RKO (cell line): ENCODE measurements at regions not wholly inside any gene's neighbourhood (a gene's known extent, or its start where the extent isn't known, plus 50 kb on each side); places are given as distances from the start of the nearest gene placed in this dataset.

Experiments
- DNase-seq: peaks from one replicate; pipeline ENCODE4 v3.0.0-alpha.2; 2016; ENCODE audit warnings: low spot score

- DNase-seq, result no peak
Observed at GRCh38 chr5:159385536-159385935, 55.2 kb upstream of the IL12B start.

DNA sequence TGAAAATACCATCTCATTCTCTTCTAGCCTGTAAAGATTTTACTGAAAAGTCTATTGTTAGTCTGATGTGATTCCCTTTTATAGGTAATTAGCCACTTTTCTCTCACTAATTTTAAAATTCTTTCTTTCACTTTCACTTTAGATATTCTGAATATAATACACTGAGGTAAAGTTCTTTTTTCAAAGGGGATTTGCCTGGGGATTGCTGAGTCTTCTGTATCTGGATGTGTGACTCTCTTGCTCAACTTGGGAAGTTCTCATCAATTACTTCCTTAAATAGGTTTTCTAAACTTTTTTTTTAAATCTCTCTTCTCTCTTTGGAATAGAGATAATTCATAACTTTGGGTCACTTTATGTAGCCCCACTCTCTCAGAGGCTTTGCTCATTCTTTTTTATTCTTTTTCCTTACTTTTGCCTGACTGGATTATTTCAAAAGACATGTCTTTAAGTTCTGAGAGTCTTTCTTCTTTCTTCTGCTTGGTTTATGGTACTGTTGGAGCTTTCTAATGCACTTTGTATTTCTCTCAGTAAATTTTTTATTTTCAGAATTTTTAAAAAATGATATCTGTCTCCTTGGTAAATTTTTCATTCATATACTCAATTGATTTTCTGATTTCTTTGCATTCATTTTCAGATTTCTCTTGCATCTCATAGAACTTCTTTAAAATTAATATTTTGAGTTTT lies 55.9 kb upstream of the IL12B start:
- DNase-seq, result no peak

DNA sequence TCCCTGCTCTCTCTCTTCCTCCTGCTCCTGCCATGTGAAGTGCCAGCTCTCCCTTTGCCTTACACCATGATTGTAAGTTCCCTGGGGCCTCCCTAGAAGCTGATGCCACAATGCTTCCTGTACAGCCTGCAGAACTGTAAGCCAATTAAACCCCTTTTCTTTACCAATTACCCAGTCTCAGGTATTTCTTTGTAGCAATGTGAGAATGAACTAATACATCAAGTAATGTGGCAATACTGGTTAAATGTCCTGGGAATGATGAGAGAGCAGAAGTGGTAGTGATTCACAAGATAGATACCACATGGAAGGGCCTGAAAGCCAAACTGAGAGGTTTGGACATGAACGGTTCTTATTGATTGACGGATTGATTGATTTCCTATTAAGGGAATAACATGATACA lies 62.6 kb upstream of the IL12B start:
- no peak for DNase-seq

- DNase-seq, result no peak
Observed at GRCh38 chr5:159393854-159394274, 63.6 kb upstream of the IL12B start.

DNA sequence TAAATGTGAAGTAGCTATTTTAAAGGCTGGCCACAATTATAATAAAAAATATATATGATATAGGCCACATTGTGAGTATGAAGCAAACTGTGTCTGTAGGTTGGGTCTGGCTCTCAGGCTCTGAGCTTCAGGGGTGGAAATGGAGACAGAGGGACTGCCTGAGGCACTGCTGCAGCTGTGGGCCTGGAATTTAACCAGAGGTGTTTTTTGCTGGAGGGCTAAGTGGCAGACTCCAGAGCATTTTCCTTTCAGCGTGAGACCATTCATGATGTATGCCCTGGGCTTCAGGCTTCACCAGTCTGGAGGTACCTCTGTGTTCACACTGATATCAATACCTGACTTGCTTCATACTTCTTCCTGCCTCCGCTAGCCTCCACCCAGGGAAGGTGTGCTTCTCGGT lies 64.9 kb upstream of the IL12B start:
- no peak for DNase-seq

- DNase-seq, result no peak
Observed at GRCh38 chr5:159398936-159399335, 68.6 kb upstream of the IL12B start.

DNA sequence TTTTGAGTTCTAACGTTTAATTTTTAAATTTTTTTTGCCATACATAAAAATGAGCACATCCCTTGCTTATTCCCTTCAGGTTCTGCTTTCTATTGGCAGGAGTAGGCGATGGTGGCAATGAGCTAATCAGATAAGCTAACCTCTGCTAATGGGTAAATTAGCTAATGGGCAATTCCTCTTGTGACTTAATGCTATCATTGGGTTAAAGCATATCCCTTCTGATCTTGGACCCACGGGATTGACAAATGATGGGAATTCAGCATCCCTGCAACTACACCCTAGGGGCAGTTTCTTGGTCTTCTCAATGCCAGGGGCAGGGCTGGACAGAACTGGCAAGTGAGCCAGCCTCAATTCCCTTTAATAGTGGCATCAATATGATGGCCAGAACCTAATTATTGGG lies 70.2 kb upstream of the IL12B start:
- no peak for DNase-seq

- DNase-seq, result no peak
Observed at GRCh38 chr5:159402311-159402710, 72.0 kb upstream of the IL12B start.

DNA sequence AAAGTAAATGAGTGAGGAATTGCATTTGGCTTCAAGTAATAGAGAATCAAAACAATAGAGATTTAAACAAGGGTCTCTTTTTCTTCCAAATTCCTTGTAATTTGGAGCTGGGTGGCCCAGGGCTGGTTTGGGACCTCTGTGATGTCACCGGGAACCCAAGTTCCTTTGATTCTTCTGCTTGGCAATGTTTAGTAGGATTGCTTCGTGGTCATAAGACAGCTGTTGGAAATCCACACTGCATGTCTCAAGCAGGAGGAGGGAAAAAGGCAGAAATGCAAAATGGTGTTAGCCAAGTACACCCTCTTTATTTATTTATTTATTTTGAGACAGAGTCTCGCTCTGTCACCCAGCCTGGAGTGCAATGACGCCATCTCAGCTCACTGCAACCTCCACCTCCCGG lies 72.6 kb upstream of the IL12B start:
- no peak for DNase-seq

DNA sequence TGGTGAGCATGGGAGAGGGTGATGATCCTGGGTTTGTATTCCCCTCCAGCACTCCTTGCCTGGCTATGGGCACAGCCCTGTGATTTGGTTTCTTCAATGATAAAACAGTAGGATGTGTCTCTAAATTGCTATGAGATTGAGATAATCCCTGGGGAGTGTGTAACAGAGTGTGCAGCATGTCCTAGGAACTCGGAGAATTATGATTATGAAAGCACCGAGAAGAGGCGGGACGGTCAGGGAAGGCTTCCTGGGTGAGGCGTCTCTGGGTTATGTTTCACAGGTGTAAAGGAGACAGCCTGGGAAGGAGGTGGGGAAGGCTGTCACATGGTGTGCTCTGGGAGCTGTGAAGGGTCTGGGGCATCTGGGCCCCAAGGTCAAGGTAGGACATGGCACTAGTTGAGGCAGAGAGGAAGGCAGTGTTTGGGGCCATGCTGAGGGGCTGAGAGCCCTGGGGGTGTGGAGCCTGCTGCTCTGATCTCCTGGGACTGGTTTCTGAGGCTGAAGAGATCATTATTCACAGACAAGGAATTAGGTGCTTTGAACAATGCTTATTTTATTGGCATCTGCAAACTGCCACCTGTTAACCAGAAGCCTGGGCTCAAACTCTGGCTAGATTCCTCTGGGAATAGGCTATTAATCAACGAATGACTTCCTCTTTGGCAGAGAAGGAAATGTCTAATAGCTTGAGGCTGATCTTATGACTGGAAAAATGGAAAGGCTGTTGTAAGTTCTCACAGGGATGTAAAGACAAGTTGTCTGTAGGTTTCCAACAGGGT lies 73.8 kb upstream of the IL12B start:
- DNase-seq, result no peak

GRCh38 chr5:159405611-159406031 lies 75.3 kb upstream of the IL12B start:
- DNase-seq, result no peak

GRCh38 chr5:159406571-159406970 lies 76.3 kb upstream of the IL12B start:
- DNase-seq, result no peak

DNA sequence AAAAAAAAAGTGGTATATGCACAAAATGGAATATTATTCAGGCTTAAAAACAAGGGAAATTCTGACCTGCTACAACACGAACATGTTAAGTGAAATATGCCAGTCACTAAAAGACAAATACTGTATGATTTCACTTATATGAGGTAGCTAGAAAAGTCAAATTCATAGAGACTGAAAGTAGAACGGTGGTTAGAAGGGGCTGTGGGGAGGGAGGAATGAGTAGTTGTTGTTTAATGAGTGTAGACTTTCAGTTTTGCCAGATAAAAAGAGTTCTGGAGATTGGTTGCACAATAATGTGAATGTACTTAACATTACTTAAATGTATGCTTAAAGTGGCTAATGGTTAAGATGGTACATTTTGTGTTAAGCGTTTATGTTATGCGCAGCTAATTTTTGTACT lies 79.5 kb upstream of the IL12B start:
- no peak for DNase-seq

DNA sequence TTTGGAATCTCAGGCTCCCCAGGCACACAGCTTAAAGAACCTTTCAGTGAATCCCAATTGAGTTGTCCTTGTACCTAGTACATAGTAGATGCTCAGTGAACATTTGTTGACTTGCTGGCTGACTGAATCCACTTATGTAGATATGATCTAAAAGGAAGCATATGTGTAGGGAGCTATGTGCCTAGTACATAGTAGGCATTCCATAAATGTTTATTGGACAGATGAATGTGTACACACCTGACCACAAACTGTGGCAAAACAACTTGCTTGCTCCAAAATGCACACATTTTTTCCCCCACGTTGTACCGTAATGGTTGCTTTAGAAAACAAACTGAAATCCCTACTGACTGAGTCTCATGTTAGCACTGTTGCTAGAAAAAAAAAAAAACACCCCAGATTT lies 80.2 kb upstream of the IL12B start:
- no peak for DNase-seq

GRCh38 chr5:159411115-159411514 lies 80.8 kb upstream of the IL12B start:
- DNase-seq, result no peak

DNA sequence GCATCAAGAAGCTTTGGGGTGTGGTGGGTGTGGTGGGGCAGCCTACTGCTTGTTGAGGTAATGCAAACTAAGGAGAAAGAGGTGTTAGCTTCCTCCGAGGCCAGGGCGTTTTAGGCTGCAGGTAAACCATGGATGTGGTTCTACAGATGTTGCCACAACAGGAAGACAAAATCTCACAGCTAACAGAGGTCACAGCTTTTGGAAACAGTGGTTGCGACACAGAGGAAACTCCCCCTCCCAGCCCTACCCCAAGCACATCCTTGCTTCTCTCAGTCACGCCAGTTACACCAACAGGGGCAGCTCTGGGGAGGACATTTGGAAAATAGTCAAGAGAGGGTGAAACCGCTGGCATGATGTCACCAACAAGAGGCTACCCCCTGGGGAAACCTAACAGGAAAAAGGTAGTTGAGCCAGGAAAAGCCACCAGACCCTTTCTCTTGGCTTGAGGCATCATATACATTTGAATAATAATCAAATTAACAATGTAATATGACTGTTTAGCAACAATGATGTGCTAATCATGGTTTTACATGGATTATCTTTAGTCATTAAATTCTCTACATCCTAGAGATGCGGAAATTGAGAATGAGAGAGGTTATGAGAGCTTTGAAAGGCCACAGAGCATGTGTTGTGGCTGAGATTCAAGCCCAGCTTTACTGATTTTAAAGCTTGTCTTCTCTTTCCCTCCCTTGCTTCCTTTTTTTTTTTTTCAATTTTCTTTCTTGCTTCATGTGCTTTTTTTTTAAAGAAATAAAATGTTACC lies 82.2 kb upstream of the IL12B start:
- DNase-seq, result no peak

DNA sequence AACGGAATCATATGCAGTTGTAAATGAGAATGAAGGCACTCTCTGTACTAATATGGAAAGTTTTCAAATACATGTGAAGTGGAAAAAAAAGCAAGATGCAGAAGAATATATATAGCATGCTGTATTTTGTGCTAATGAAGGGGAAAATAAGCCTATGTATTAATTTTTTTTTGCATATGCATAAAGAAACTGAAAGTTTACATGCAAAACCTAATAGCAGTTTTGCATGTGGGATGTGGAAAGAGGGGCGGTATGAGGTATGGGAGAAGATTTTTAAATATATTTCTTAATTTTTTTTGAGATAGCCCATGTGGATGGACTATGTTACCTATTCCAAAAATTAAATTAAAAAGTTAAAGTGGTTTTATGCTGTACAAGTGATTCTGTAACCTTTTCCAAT lies 83.7 kb upstream of the IL12B start:
- no peak for DNase-seq

DNA sequence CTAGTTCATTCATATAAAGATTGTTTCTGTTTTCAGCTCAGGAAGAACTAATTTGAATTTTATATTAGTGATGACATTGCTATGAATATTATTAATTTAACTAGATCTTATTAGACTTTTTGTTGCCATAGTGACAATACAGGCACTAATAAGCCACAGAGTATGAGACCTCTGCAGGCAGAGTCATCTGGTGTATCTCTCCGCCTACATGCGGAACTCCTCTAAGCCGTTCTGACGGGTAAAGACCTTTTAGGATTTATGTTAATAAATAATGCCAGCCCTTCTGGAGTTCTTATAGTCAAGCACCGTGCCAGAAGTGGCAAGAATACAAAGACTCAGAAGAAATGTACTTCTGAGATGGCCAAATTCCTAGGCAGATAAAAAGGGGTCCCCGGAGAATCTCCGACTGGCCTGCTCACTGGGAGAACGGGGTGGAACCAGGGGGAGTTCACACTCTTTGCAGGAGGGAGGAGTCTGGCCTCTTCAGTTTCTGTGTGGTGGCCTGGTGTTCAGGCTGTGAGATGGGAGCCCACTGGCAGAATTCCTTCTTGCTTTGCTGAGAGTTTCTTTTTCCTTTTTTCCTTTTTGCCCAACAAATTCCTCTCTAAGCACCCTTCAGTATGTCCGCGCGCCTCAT lies 85.1 kb upstream of the IL12B start:
- no peak for DNase-seq

DNA sequence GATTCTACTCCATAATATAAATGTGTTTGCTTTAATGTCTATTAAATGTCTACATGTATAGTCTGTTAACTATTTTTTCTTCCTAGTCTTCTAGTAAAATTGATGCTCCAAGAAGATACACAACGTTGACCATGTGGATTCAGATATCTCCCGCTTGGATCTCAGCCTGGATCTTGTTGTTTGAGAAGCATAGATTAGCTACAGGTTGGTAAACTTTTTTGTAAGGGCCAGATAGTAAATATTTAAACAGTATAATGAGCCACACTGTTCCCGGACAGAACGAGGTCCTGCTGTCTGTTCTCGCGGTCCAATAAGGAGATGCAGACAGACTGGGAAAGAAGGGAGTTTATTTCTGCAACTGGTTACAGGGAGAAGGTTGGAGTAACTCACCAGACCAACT lies 86.2 kb upstream of the IL12B start:
- DNase-seq, result no peak

DNA sequence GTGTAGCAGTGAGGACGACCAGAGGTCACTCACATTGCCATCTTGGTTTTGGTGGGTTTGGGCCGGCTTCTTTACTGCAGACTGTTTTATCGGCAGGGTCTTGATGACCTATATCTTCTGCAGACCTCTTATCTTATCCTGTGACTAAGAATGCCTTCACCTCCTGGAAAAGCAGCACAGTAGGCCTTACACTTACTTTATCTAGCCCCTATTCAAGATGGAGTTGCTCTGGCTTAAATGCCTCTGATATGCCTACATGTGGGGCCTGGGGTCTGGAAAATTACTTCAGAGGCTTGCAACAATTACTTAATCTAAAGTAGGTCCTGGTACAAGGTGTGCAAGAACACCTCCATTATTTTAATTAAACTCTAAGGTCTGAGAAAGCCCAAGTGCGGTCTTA lies 86.9 kb upstream of the IL12B start:
- no peak for DNase-seq

DNA sequence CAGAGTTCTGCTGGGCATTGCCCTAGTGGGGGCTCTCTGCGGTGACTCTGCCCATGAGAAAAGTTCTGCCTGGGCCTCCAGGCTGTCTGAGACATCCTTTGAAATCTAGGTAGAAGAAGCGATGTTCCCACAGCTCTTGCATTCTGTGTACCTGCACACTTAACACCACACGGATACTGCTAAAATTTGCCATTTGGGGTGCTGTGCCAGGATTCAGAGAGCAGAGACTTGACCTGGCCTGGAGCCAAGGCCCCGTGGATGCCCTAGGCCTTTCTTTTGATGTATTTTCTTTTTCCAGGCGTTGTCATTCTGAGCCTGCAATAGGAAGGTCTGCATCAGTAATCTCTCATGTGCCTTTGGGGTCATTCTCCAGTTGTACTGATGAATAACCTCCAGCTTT lies 89.3 kb upstream of the IL12B start:
- DNase-seq, result peak; percentile 41

DNA sequence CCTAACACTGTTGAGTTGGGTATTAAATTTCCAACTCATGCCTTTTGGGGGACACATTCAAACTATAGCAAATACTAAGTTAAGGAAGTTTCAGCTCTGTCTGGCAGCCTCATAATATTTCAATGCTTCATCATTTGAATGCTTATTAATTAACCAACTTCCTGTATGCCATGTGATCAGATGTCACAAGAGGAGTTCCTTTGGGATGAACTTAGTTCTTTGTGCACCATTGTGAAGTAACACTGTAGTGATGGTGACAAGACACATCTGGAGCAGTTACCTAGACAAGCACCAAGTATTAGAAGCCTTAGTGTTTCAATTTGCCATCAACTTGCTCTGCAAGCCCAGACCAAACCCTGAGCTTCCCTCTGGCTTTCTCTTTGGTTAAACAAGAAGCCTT lies 90.7 kb upstream of the IL12B start:
- DNase-seq, result no peak

DNA sequence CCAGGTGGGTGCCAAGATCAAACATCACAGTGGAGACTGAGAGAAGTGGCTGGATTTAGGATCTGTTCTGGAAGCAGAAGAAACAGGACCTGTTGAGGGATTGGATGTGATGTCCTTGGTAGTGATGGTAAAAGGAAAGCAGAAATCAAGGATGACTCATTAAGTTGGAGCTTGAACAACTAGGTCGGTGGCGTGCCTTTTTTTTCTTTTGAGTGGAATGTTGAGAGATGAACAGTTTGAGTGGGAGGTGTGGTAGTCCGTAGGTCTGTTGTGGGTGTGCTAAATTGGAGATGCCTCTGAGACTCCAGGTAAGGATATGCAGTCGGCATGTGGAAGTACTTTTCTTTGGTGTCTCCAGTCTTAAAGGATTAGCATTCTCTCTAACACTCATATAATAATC lies 92.1 kb upstream of the IL12B start:
- no peak for DNase-seq
